ENCODE measurements at regions not wholly inside any gene's neighbourhood (a gene's known extent, or its start where the extent isn't known, plus 50 kb on each side); places are given as distances from the start of the nearest gene placed in this dataset.

- TF ChIP-seq CTCF (conservative IDR thresholded peaks at IDR 0.05): no peak
- TF ChIP-seq ZFX (IDR thresholded peaks at IDR 0.05): no peak
Measured at GRCh38 chr20:24763386-24764026, 185.6 kb upstream of the CST7 start.

All from C4-2B (cell line).